ENCODE measurements at regions not wholly inside any gene's neighbourhood (a gene's known extent, or its start where the extent isn't known, plus 50 kb on each side); places are given as distances from the start of the nearest gene placed in this dataset.

DNA sequence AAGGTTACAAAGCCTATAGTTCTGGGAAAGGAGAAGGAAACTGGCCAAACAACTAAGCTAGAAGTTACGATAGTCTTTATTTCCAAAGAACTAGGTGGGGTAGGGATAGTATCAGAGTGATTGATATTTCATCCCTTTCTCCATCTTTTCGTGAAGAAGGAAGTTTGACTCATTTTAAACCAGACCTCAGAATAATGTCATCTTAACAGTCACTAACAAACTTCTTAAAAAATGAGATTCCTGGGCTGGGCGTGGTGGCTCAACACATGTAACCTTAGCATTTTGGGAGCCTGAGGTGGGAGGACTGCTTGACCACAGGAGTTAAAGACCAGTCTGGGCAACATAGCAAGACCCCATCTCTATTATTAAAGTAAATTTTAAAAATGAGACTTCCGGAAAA, 69.4 kb downstream of the ARL4A start:
- TF ChIP-seq TOX (CRISPR knock-in tag; IDR thresholded peaks at IDR 0.05; ENCODE audit: borderline replicate concordance), result no peak
- no peak for TF ChIP-seq ZFP30 (CRISPR knock-in tag; IDR thresholded peaks at IDR 0.05)
- TF ChIP-seq, protein P1, sequence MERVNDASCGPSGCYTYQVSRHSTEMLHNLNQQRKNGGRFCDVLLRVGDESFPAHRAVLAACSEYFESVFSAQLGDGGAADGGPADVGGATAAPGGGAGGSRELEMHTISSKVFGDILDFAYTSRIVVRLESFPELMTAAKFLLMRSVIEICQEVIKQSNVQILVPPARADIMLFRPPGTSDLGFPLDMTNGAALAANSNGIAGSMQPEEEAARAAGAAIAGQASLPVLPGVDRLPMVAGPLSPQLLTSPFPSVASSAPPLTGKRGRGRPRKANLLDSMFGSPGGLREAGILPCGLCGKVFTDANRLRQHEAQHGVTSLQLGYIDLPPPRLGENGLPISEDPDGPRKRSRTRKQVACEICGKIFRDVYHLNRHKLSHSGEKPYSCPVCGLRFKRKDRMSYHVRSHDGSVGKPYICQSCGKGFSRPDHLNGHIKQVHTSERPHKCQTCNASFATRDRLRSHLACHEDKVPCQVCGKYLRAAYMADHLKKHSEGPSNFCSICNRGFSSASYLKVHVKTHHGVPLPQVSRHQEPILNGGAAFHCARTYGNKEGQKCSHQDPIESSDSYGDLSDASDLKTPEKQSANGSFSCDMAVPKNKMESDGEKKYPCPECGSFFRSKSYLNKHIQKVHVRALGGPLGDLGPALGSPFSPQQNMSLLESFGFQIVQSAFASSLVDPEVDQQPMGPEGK (CRISPR knock-in tag; IDR thresholded peaks at IDR 0.05; ENCODE audit: borderline replicate concordance), result no peak

Data from SK-N-SH treated with all-trans-retinoic acid at 6 μM for 48 hours (cell line).